ENCODE measurements at regions not wholly inside any gene's neighbourhood (a gene's known extent, or its start where the extent isn't known, plus 50 kb on each side); places are given as distances from the start of the nearest gene placed in this dataset.

GRCh38 chr5:174229514-174230370 is 184.2 kb downstream of the NSG2 start:
- no peak for DNase-seq (ENCODE audit: low read depth in 4 of 4, low spot score in 2 of 4)

GRCh38 chr5:174231956-174232487 is 186.5 kb downstream of the NSG2 start:
- no peak for DNase-seq (ENCODE audit: low read depth in 4 of 4, low spot score in 2 of 4)

- no peak for DNase-seq (ENCODE audit: low read depth in 4 of 4, low spot score in 2 of 4)
Measured at GRCh38 chr5:174234388-174234787, 188.9 kb downstream of the NSG2 start.

GRCh38 chr5:174235221-174236011 is 189.9 kb downstream of the NSG2 start:
- DNase-seq (ENCODE audit: low read depth in 4 of 4, low spot score in 2 of 4): no peak

GRCh38 chr5:174236070-174236469 is 190.6 kb downstream of the NSG2 start:
- no peak for DNase-seq (ENCODE audit: low read depth in 4 of 4, low spot score in 2 of 4)

GRCh38 chr5:174239718-174240117 is 194.2 kb downstream of the NSG2 start:
- DNase-seq (ENCODE audit: low read depth in 4 of 4, low spot score in 2 of 4): no peak

GRCh38 chr5:174242573-174242972 is 197.1 kb downstream of the NSG2 start:
- no peak for DNase-seq (ENCODE audit: low read depth in 4 of 4, low spot score in 2 of 4)

- DNase-seq (ENCODE audit: low read depth in 4 of 4, low spot score in 2 of 4): no peak
Measured at GRCh38 chr5:174243904-174244303, 198.4 kb downstream of the NSG2 start.

GRCh38 chr5:174245516-174246075 is 200.1 kb downstream of the NSG2 start:
- no peak for DNase-seq (ENCODE audit: low read depth in 4 of 4, low spot score in 2 of 4)

- DNase-seq (ENCODE audit: low read depth in 4 of 4, low spot score in 2 of 4): no peak
Measured at GRCh38 chr5:174246743-174247142, 201.2 kb downstream of the NSG2 start.

GRCh38 chr5:174247301-174247700 is 201.8 kb downstream of the NSG2 start:
- no peak for DNase-seq (ENCODE audit: low read depth in 4 of 4, low spot score in 2 of 4)

GRCh38 chr5:174251305-174252000 is 205.9 kb downstream of the NSG2 start:
- DNase-seq (ENCODE audit: low read depth in 4 of 4, low spot score in 2 of 4): no peak

- no peak for DNase-seq (ENCODE audit: low read depth in 4 of 4, low spot score in 2 of 4)
Measured at GRCh38 chr5:174252121-174252520, 206.6 kb downstream of the NSG2 start.

GRCh38 chr5:174259696-174260420 is 214.4 kb downstream of the NSG2 start:
- no peak for DNase-seq (ENCODE audit: low read depth in 4 of 4, low spot score in 2 of 4)

- DNase-seq (ENCODE audit: low read depth in 4 of 4, low spot score in 2 of 4): no peak
Measured at GRCh38 chr5:174271316-174271715, 225.8 kb downstream of the NSG2 start.

- DNase-seq (ENCODE audit: low read depth in 4 of 4, low spot score in 2 of 4): no peak
Measured at GRCh38 chr5:174272671-174273070, 227.2 kb downstream of the NSG2 start.

GRCh38 chr5:174273325-174273724 is 227.8 kb downstream of the NSG2 start:
- no peak for DNase-seq (ENCODE audit: low read depth in 4 of 4, low spot score in 2 of 4)

- DNase-seq (ENCODE audit: low read depth in 4 of 4, low spot score in 2 of 4): no peak
Measured at GRCh38 chr5:174275959-174276358, 230.5 kb downstream of the NSG2 start.

GRCh38 chr5:174281089-174281760 is 235.7 kb downstream of the NSG2 start:
- DNase-seq (ENCODE audit: low read depth in 4 of 4, low spot score in 2 of 4): no peak

Data from left renal cortex interstitium (tissue), 4 donors.